Right cardiac atrium (tissue), 5 donors: ENCODE measurements at regions not wholly inside any gene's neighbourhood (a gene's known extent, or its start where the extent isn't known, plus 50 kb on each side); places are given as distances from the start of the nearest gene placed in this dataset.
"Not testable (repeated sequence)": the region's sequence is repeated elsewhere in the genome, so short reads cannot be mapped to it uniquely, and the experiment has no call there.

Experiments used
- ATAC-seq, 2 donors: fragments of 200-7000 bp; cut with Tn5 transposase; one replicate each; pipeline versions ENCODE4 v1.8.0 to v1.9.1; 2020; ENCODE audit warnings: moderate library complexity in 2 of 2, mild to moderate bottlenecking in 1 of 2
- DNase-seq, 3 donors: peaks; one replicate each; pipeline ENCODE4 v3.0.0-alpha.2; 2020
- H3K27ac ChIP-seq: one replicate; pipeline ENCODE4 v1.5.1; 2013; ENCODE audit warnings: mild to moderate bottlenecking, low read length, control low read depth, moderate library complexity
- H3K27me3 ChIP-seq: one replicate; pipeline ENCODE4 v1.6.1; 2013; ENCODE audit not compliant: control insufficient read depth, insufficient read depth
- H3K4me1 ChIP-seq: one replicate; pipeline ENCODE4 v1.6.1; 2013; ENCODE audit warnings: low read length; ENCODE audit not compliant: control insufficient read depth, insufficient read depth
- H3K4me3 ChIP-seq: one replicate; pipeline ENCODE4 v1.5.1; 2013; ENCODE audit warnings: low read length, control low read depth
- H3K9me3 ChIP-seq: one replicate; pipeline ENCODE4 v1.6.1; 2013; ENCODE audit warnings: low read length; ENCODE audit not compliant: control insufficient read depth
- WGBS: extraction: QIAGEN DNeasy Blood & Tissue Kit; methylation state at CpG from one replicate; pipeline ENCODE4 v1.1.7; 2013; 5-methylcytosine and 5-hydroxymethylcytosine counted together
- intact Hi-C, 4 donors: fragments of 100-400 bp; cut with DNase I; formaldehyde crosslinking; loops; one replicate each; pipeline versions ENCODE4 v1.11.0 to v1.14.0; 2022 to 2023
- donor health status: healthy with polysubstance abuse.
- donor health status: DM: no; HTN: yes; CAD: no.
- donor health status: DM: no; HTN: no; CAD: no.
- donor health status: DM: no; HTN: yes; CAD: no; lungs with severe emphysema.
- donor health status: DM: yes; HTN: yes; CAD: no.

DNA sequence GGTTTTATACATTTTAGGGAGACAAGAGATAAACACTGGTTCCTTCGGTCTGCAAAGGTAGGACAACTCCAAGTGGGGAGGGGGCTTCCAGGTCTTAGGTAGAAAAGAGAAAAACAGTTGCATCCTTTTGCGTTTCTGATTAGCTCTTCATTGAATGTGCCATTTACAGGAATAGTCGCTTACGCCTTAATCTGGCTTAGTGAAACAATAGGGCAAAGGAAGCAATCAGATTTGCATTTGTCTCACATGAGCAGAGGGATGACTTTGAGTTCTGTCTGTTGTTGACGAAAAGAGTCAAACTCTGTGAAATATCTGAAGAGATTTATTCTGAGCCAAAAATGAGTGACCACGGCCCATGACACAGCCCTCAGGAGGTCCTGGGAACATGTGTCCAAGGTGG, 166.0 kb upstream of the ATP10A start:
- H3K27ac ChIP-seq = no peak overlapping the region
- H3K27me3 ChIP-seq = no peaks in the 10 kb centered on the region
- H3K4me3 ChIP-seq = no peak overlapping the region
- H3K4me1 ChIP-seq = no peaks in the 10 kb centered on the region
- intact Hi-C loops = loop anchor here in 1 of 4 donors (10.0 kb wide), 1 partner anchor 64 kb away; no protein-coding TSS in a partner anchor
- 78% methylated on average over 6 of the region's 6 CpGs for WGBS
- H3K9me3 ChIP-seq = no peaks in the 10 kb centered on the region
- no peak for DNase-seq
- no peak for ATAC-seq

DNA sequence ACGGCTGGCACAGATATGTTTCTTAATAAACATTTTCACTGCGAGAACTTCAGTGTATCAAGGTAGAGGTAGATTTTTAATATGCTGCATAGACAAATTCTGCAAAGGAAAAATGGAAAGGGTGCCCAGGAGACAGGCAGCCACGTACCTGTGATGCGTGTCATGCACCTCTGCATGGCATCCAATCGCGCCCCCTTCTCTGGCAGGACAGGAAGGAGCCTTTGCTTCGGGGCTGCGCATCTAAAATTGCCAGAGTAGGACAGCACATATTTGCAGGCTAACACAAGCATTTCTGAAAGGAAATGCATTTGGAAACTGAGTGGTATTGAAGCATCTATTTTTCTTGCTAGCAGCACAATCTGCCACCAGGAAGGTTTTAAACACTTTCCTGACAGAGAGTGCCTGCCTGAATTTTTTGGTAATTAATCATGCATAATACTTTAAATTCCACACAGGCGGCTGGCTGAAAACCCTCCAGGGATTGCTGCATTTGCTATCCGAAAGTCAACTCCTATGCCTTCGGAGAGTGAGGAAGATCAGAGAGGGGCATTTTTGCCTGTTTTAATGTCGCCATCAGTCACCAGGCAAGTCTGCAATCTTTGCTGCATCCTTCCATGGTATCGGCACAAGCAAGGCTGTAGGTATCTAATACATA, 165.1 kb upstream of the ATP10A start:
- WGBS = 71% methylated on average over 13 of the region's 13 CpGs
- DNase-seq (no peak), ATAC-seq (no peak)
- H3K9me3 ChIP-seq = no peaks in the 10 kb centered on the region
- intact Hi-C loops = loop anchor here in 1 of 4 donors (10.0 kb wide), 1 partner anchor 63 kb away; no protein-coding TSS in a partner anchor
- no peak overlapping the region for H3K4me3 ChIP-seq
- H3K27me3 ChIP-seq = no peaks in the 10 kb centered on the region
- H3K27ac ChIP-seq = no peak overlapping the region
- H3K4me1 ChIP-seq = no peaks in the 10 kb centered on the region

DNA sequence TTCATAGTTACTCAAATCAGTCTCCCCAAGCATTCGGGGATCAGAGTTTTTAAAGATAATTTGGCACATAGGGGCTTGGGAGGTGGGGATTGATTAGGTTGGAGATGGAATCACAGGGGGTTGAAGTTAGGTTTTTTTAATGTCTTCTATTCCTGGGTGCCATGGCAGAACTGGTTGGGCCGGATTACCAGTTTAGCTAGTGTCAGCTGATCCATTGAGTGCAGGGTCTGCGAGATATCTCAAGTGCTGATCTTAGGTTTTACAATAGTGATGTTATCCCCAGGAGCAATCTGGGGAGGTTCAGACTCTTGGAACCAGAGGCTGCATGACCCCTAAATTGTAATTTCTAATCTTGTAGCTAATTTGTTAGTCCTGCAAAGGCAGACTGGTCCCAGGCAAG, 163.5 kb upstream of the ATP10A start:
- ATAC-seq, DNase-seq, H3K9me3 ChIP-seq, H3K4me1 ChIP-seq, H3K27me3 ChIP-seq, H3K27ac ChIP-seq, H3K4me3 ChIP-seq: not testable (repeated sequence)
- intact Hi-C loops = loop anchor here in 1 of 4 donors (10.0 kb wide), 1 partner anchor 62 kb away; no protein-coding TSS in a partner anchor
- 85% methylated on average over 3 of the region's 3 CpGs for WGBS

- WGBS = 86% methylated on average over 4 of the region's 4 CpGs
- intact Hi-C loops = loop anchor here in 1 of 4 donors (10.0 kb wide), 1 partner anchor 59 kb away; no protein-coding TSS in a partner anchor
- H3K9me3 ChIP-seq = no peaks in the 10 kb centered on the region
- no peaks in the 10 kb centered on the region for H3K27me3 ChIP-seq
- ATAC-seq (no peak), DNase-seq (no peak)
- no peak overlapping the region for H3K4me3 ChIP-seq
- no peaks in the 10 kb centered on the region for H3K4me1 ChIP-seq
- no peak overlapping the region for H3K27ac ChIP-seq
Observed at GRCh38 chr15:26024241-26024640, 161.1 kb upstream of the ATP10A start.

DNA sequence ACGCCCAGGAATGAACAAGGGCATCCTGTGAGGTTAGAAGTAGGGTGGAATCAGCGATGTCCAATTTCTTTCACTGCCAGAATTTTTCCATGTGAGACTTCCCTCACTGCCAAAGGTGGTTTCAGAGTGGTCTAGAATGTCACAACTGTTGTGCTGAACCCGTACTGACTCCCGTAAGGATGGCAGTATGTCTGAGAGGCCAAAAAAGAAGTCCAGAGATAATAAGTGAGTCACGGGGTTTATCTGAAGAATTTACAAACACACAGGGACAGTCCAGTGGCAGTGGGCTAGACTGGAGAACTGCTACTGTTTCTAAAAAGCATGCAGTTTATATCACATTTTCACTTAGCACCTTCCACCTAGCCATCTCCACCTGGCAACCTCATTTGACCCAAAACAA, 160.6 kb upstream of the ATP10A start:
- H3K27ac ChIP-seq = no peak overlapping the region
- H3K4me1 ChIP-seq = no peaks in the 10 kb centered on the region
- ATAC-seq (no peak), DNase-seq (no peak)
- intact Hi-C loops = loop anchor here in 1 of 4 donors (10.0 kb wide), 1 partner anchor 59 kb away; no protein-coding TSS in a partner anchor
- no peak overlapping the region for H3K4me3 ChIP-seq
- 60% methylated on average over 5 of the region's 5 CpGs for WGBS
- no peaks in the 10 kb centered on the region for H3K27me3 ChIP-seq
- H3K9me3 ChIP-seq = no peaks in the 10 kb centered on the region

DNA sequence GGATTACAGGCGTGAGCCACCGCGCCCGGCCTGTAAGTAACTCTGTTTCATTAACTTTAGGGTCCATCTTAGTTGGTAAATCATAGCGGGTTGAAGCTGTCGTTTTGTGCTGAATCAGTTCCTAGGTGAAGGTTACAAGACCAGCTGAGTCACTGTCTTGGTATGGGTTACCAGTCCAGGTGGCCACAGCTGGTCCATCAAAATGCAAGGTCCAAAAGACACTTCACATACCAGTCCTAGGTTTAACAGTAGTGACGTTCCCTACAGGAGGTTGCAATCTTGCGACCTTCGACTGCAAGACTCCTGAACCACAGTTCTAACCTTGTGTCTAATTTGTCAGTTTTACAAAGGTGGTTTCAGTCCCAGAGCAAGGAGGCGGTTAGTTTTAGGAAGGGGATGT, 160.1 kb upstream of the ATP10A start:
- Histone ChIP-seq H3K4me1 (no peaks in the 10 kb centered on the region), H3K27ac (no peak overlapping the region), H3K9me3 (no peaks in the 10 kb centered on the region), H3K4me3 (no peak overlapping the region), H3K27me3 (no peaks in the 10 kb centered on the region)
- WGBS = 90% methylated on average over 10 of the region's 10 CpGs
- intact Hi-C loops = loop anchor here in 1 of 4 donors (10.0 kb wide), 1 partner anchor 58 kb away; no protein-coding TSS in a partner anchor
- DNase-seq (no peak), ATAC-seq (no peak)

- intact Hi-C loops = loop anchor here in 1 of 4 donors (10.0 kb wide), 1 partner anchor 56 kb away; no protein-coding TSS in a partner anchor
- ATAC-seq = no peak
Observed at GRCh38 chr15:26020871-26021270, 157.7 kb upstream of the ATP10A start.

GRCh38 chr15:26017665-26018064, 154.5 kb upstream of the ATP10A start:
- intact Hi-C loops = no loop called here
- H3K4me3 ChIP-seq = no peak overlapping the region
- no peaks in the 10 kb centered on the region for H3K4me1 ChIP-seq
- no peaks in the 10 kb centered on the region for H3K27me3 ChIP-seq
- H3K27ac ChIP-seq = no peak overlapping the region
- no peak for ATAC-seq
- WGBS = 84% methylated on average over 7 of the region's 7 CpGs
- H3K9me3 ChIP-seq = no peaks in the 10 kb centered on the region
- no peak for DNase-seq

More at GRCh38 chr15:26020871-26021270, 157.7 kb upstream of the ATP10A start:
- WGBS = 90% methylated on average over 8 of the region's 8 CpGs
- Histone ChIP-seq H3K27me3 (no peaks in the 10 kb centered on the region), H3K27ac (no peak overlapping the region), H3K9me3 (no peaks in the 10 kb centered on the region), H3K4me1 (no peaks in the 10 kb centered on the region), H3K4me3 (no peak overlapping the region)
- DNase-seq = no peak

DNA sequence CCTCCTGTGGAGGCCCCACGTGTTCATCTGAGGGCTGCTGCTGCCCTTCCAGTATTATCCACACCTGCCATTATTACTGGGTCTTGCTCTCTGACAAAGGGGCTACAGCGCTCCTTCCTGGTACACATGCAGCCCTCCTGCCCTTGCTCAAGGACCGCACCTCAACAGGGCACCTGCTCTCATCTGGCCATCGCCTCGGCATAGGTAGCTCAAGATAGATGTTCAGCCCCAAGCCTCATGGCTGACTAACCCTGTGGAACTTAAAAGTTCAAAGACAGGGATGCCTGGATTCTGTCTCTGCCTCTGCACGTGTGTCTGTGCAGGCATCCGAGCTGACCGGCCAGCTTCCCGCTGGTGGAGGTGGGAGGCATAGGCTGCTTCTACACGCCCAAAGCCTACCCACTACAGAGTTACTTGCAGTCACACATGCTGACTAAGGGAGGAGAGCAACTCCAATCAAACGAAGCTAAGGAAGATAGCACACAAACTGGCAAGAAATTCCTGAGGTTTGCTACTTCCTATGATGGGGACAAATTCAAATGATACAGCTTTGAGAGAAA, 152.5 kb upstream of the ATP10A start:
- 71% methylated on average over 11 of the region's 11 CpGs for WGBS
- intact Hi-C loops = no loop called here

DNA sequence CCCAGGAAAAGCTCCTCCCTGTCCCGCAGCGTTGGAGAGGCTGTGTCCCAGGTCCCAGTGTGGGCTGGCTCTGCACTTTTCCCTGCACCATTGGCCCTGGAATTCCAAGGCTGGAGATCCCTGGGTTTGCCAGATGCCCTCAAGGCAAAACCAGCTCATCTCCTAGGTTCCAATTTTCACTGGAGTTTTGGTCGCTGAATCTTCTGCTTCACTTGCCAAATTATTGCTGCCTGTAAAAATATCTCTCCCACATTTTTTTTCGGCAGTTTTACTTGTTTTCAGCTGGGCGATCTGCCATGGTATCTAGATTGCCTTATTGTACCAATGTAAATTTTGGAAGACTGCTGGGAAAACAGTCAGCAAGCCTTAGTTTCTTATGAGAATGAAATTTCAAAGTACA, 150.9 kb upstream of the ATP10A start:
- Histone ChIP-seq H3K4me1 (no peaks in the 10 kb centered on the region), H3K27me3 (no peaks in the 10 kb centered on the region), H3K4me3 (no peak overlapping the region), H3K27ac (no peak overlapping the region), H3K9me3 (no peaks in the 10 kb centered on the region)
- intact Hi-C loops = no loop called here
- ATAC-seq = no peak
- WGBS = 57% methylated on average over 5 of the region's 5 CpGs
- no peak for DNase-seq

More for the DNA sequence above, 152.5 kb upstream of the ATP10A start:
- Histone ChIP-seq H3K9me3 (no peaks in the 10 kb centered on the region), H3K27ac (no peak overlapping the region), H3K4me3 (no peak overlapping the region), H3K4me1 (no peaks in the 10 kb centered on the region), H3K27me3 (no peaks in the 10 kb centered on the region)
- no peak for DNase-seq
- ATAC-seq = no peak

DNA sequence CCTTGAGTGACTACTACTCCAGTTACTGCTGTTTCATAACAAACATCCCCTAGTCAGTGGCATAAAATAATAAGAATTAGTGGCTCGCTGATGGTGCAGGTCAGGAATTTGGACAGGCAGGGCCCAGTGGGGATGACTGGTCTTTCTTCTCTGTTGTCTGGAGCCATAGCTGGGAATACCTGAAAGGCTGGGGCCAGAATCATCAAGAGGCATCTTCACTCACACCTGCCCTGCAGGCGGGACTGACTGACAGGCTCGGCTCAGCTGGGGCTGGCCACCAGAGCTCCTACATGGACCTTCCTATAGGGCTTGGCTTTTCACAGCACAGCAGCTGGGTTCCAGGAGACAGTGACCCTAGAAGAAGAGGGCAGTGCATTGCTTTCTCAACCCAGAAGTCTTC, 148.8 kb upstream of the ATP10A start:
- intact Hi-C loops = no loop called here
- no peaks in the 10 kb centered on the region for H3K9me3 ChIP-seq
- H3K4me1 ChIP-seq = no peaks in the 10 kb centered on the region
- ATAC-seq (no peak), DNase-seq (no peak)
- no peaks in the 10 kb centered on the region for H3K27me3 ChIP-seq
- WGBS = 82% methylated on average over 3 of the region's 3 CpGs
- no peak overlapping the region for H3K27ac ChIP-seq
- H3K4me3 ChIP-seq = no peak overlapping the region
